HCT116 (cell line): ENCODE measurements at regions not wholly inside any gene's neighbourhood (a gene's known extent, or its start where the extent isn't known, plus 50 kb on each side); places are given as distances from the start of the nearest gene placed in this dataset.

Source experiments
- ATAC-seq: fragments of 200-7000 bp; cut with Tn5 transposase; 2 replicates; pipeline ENCODE4 v1.9.1; 2020; ENCODE audit warnings: mild to moderate bottlenecking, moderate library complexity
- BruUV-seq: library from RNA; stranded (reverse); fragments of 400-500 nt; replicated peaks from 2 replicates; lab custom pipeline; 2021; lab: Mats Ljungman, UMichigan
- CTCF ChIA-PET: fragments of 300-600 bp; sonication (Branson Sonifier 250); formaldehyde crosslinking; loops from one replicate; lab custom pipeline; 2021; ENCODE audit warnings: antibody characterized with exemption; lab: Charles Lee
- POLR2A ChIA-PET: fragments of 300-600, 350-600 bp; sonication (Branson Sonifier 250); formaldehyde crosslinking; loops from one replicate; lab custom pipeline; 2021; ENCODE audit warnings: antibody characterized with exemption; lab: Charles Lee
- RAD21 ChIA-PET, 2 experiments: fragments of 300-600 bp; sonication (Branson Sonifier 250); formaldehyde crosslinking; loops; one replicate each; lab custom pipeline; 2023; ENCODE audit warnings: low total read pairs in 2 of 2; ENCODE audit not compliant: uncharacterized antibody in 2 of 2, unreplicated experiment in 2 of 2, low non-redundant PET in 1 of 2; lab: Charles Lee
- DNase-seq: peaks from one replicate; pipeline ENCODE4 v3.0.0-alpha.2; 2010; ENCODE audit warnings: low read depth, low spot score
- H2AFZ ChIP-seq: fragments of 200-600 bp; shearing (Covaris generic), sonication (generic); 2 replicates; pipeline ENCODE4 v1.6.1; 2017; ENCODE audit warnings: low read depth, mixed run types, mixed read lengths, antibody characterized with exemption, low read length; ENCODE audit not compliant: poor library complexity, severe bottlenecking
- H3K27ac ChIP-seq: 2 replicates; pipeline ENCODE4 v1.5.1; 2012; ENCODE audit warnings: low read depth, low read length
- H3K27me3 ChIP-seq: fragments of 200-600 bp; sonication (generic); 2 replicates; pipeline ENCODE4 v1.6.1; 2016; ENCODE audit warnings: mixed run types, low read length, mixed read lengths; ENCODE audit not compliant: insufficient read depth
- H3K36me3 ChIP-seq, 2 experiments: fragments of 200-500 bp in 1 of 2; fragments of 200-600 bp in 1 of 2; sonication (Bioruptor generic) in 1 of 2; sonication (generic) in 1 of 2; 2 replicates each; pipeline versions ENCODE4 v1.5.1 to v1.6.1; 2014 to 2016; ENCODE audit warnings: low read length in 2 of 2, inconsistent platforms in 1 of 2, mixed read lengths in 1 of 2, mixed run types in 1 of 2; ENCODE audit not compliant: insufficient read depth in 2 of 2, control insufficient read depth in 1 of 2
- H3K4me1 ChIP-seq, 2 experiments: fragments of 200-600 bp in 1 of 2; sonication (generic) in 1 of 2; 2 replicates each; pipeline versions ENCODE4 v1.5.1 to v1.6.1; 2012 to 2017; ENCODE audit warnings: low read length in 2 of 2, inconsistent platforms in 1 of 2, mild to moderate bottlenecking in 1 of 2, mixed read lengths in 1 of 2, mixed run types in 1 of 2, moderate library complexity in 1 of 2; ENCODE audit not compliant: insufficient read depth in 2 of 2, control insufficient read depth in 1 of 2
- H3K4me2 ChIP-seq: fragments of 200-600 bp; sonication (generic); 2 replicates; pipeline ENCODE4 v1.6.1; 2017; ENCODE audit warnings: mixed run types, low read length, mixed read lengths
- H3K4me3 ChIP-seq, 2 experiments: fragments of 200-600 bp in 1 of 2; sonication (generic) in 1 of 2; replicated peaks in 1 of 2; 2 replicates each; pipeline ENCODE4 v1.5.1; 2011 to 2016; ENCODE audit warnings: low read length in 2 of 2, control low read depth in 1 of 2, low read depth in 1 of 2, mild to moderate bottlenecking in 1 of 2, mixed read lengths in 1 of 2, mixed run types in 1 of 2
- H3K79me2 ChIP-seq: fragments of 200-600 bp; sonication (generic); 2 replicates; pipeline ENCODE4 v1.6.1; 2017; ENCODE audit warnings: mild to moderate bottlenecking, mixed run types, low read length, moderate library complexity, mixed read lengths; ENCODE audit not compliant: insufficient read depth
- H3K9ac ChIP-seq: fragments of 200-600 bp; sonication (generic); 2 replicates; pipeline ENCODE4 v1.6.1; 2016; ENCODE audit warnings: low read length, mixed read lengths
- H3K9me2 ChIP-seq: fragments of 200-600 bp; sonication (generic), shearing (Covaris generic); 2 replicates; pipeline ENCODE4 v1.6.1; 2017; ENCODE audit warnings: mixed run types, mild to moderate bottlenecking, moderate library complexity; ENCODE audit not compliant: insufficient read depth
- H3K9me3 ChIP-seq, 2 experiments: fragments of 200-500 bp in 1 of 2; fragments of 200-600 bp in 1 of 2; sonication (Bioruptor generic) in 1 of 2; sonication (generic) in 1 of 2; 2 replicates each; pipeline ENCODE4 v1.6.1; 2014 to 2017; ENCODE audit warnings: low read length in 2 of 2, mixed read lengths in 2 of 2, inconsistent platforms in 1 of 2, low read depth in 1 of 2, mild to moderate bottlenecking in 1 of 2, mixed run types in 1 of 2, moderate library complexity in 1 of 2; ENCODE audit not compliant: control insufficient read depth in 1 of 2, insufficient read depth in 1 of 2
- H4K20me1 ChIP-seq: fragments of 200-600 bp; sonication (generic), shearing (Covaris generic); 2 replicates; pipeline ENCODE4 v1.6.1; 2017; ENCODE audit warnings: mixed run types, mild to moderate bottlenecking, moderate library complexity; ENCODE audit not compliant: insufficient read depth
- ATF3 ChIP-seq: IDR thresholded peaks from 2 replicates; pipeline ENCODE4 v1.6.1; 2012
- CBX3 ChIP-seq: IDR thresholded peaks from 2 replicates; pipeline ENCODE4 v1.6.1; 2012; ENCODE audit warnings: low read depth
- CEBPB ChIP-seq: IDR thresholded peaks from 2 replicates; pipeline ENCODE4 v1.6.1; 2012; ENCODE audit warnings: low read depth
- EGR1 ChIP-seq: IDR thresholded peaks from 2 replicates; pipeline ENCODE4 v1.6.1; 2012; ENCODE audit warnings: low read depth
- EZH2 ChIP-seq: fragments of 200-600 bp; sonication (generic); IDR thresholded peaks from 2 replicates; pipeline ENCODE4 v1.6.1; 2017; ENCODE audit warnings: antibody characterized with exemption, mixed run types
- EZH2phosphoT487 ChIP-seq: fragments of 200-600 bp; IDR thresholded peaks from 2 replicates; pipeline ENCODE4 v1.6.1; 2018; ENCODE audit warnings: antibody characterized with exemption, borderline replicate concordance
- JUND ChIP-seq: IDR thresholded peaks from 2 replicates; pipeline ENCODE4 v1.6.1; 2012
- MAX ChIP-seq: IDR thresholded peaks from 2 replicates; pipeline ENCODE4 v1.6.1; 2012
- REST ChIP-seq: IDR thresholded peaks from 2 replicates; pipeline ENCODE4 v1.6.1; 2012; ENCODE audit warnings: low read depth
- SIN3A ChIP-seq: IDR thresholded peaks from 2 replicates; pipeline ENCODE4 v1.6.1; 2012; ENCODE audit warnings: low read depth
- SRF ChIP-seq: IDR thresholded peaks from 2 replicates; pipeline ENCODE4 v1.6.1; 2012; ENCODE audit warnings: low read depth
- TCF7L2 ChIP-seq: IDR thresholded peaks from 2 replicates; pipeline ENCODE4 v1.7.0; 2011; ENCODE audit warnings: borderline replicate concordance, inconsistent platforms; ENCODE audit not compliant: insufficient read depth, insufficient read length; ENCODE audit errors: extremely low read depth
- YY1 ChIP-seq: IDR thresholded peaks from 2 replicates; pipeline ENCODE4 v1.6.1; 2011; ENCODE audit warnings: low read length, low read depth, moderate library complexity, mild to moderate bottlenecking; ENCODE audit not compliant: insufficient replicate concordance; ENCODE audit errors: extremely low read depth
- ZBTB33 ChIP-seq: IDR thresholded peaks from 2 replicates; pipeline ENCODE4 v1.6.1; 2011; ENCODE audit warnings: mild to moderate bottlenecking, low read length, moderate library complexity; ENCODE audit not compliant: insufficient replicate concordance; ENCODE audit errors: extremely low read depth
- ZFX ChIP-seq: fragments of 450-650 bp; IDR thresholded peaks from 2 replicates; pipeline ENCODE4 v1.6.1; 2017
- ZNF274 ChIP-seq: fragments of 200-500 bp; sonication (Bioruptor generic); IDR thresholded peaks from 2 replicates; pipeline ENCODE4 v1.6.1; 2014; ENCODE audit warnings: mild to moderate bottlenecking, low read depth, low read length, inconsistent platforms
- intact Hi-C: fragments of 100-400 bp; cut with micrococcal nuclease; formaldehyde crosslinking; loops from 2 replicates; pipeline ENCODE4 v1.10.0; 2022

GRCh38 chr7:119969054-119969453 is 303.9 kb upstream of the KCND2 start:
- H2AFZ ChIP-seq, result no peak overlapping the region
- RAD21 ChIA-PET, result no interaction called here

GRCh38 chr7:119969763-119970162 is 303.2 kb upstream of the KCND2 start:
- no peaks in the 10 kb centered on the region for H3K36me3 ChIP-seq
- no peak overlapping the region for H3K4me3 ChIP-seq
- ChIA-PET RAD21 (no interaction called here), POLR2A (no interaction called here), CTCF (no interaction called here)
- no peak overlapping the region for H2AFZ ChIP-seq
- BruUV-seq, result no TSS peak
- H3K27me3 ChIP-seq, result no peaks in the 10 kb centered on the region
- intact Hi-C loops, result no loop called here
- H4K20me1 ChIP-seq, result no peaks in the 10 kb centered on the region; the same call in 1 of the 2 replicates
- no peak overlapping the region for H3K4me2 ChIP-seq
- H3K79me2 ChIP-seq, result no peaks in the 10 kb centered on the region
- peaks cover 8% of the 10 kb centered on the region; the same call in 1 of the 2 replicates for H3K9me2 ChIP-seq
- DNase-seq, result no peak
- H3K9ac ChIP-seq, result no peak overlapping the region
- no peak for ATAC-seq
- no peak overlapping the region for H3K27ac ChIP-seq
- H3K4me1 ChIP-seq, result no peaks in the 10 kb centered on the region
- no peaks in the 10 kb centered on the region for H3K9me3 ChIP-seq
- TF ChIP-seq TCF7L2, result no peak
- no peak for TF ChIP-seq EGR1
- TF ChIP-seq EZH2phosphoT487, result no peak
- TF ChIP-seq REST, result no peak
- TF ChIP-seq ZFX, result no peak
- no peak for TF ChIP-seq ZBTB33

More at GRCh38 chr7:119969054-119969453, 303.9 kb upstream of the KCND2 start:
- Histone ChIP-seq H3K27ac (no peak overlapping the region), H3K4me3 (no peak overlapping the region), H4K20me1 (no peaks in the 10 kb centered on the region; the same call in 1 of the 2 replicates), H3K9me3 (no peaks in the 10 kb centered on the region), H3K9ac (no peak overlapping the region), H3K36me3 (no peaks in the 10 kb centered on the region), H3K9me2 (peaks cover 8% of the 10 kb centered on the region; the same call in 1 of the 2 replicates), H3K27me3 (no peaks in the 10 kb centered on the region), H3K79me2 (no peaks in the 10 kb centered on the region), H3K4me1 (no peaks in the 10 kb centered on the region), H3K4me2 (no peak overlapping the region)
- CTCF ChIA-PET, result no interaction called here
- no TSS peak for BruUV-seq
- intact Hi-C loops, result no loop called here
- TF ChIP-seq CEBPB (no peak), EGR1 (no peak), ZNF274 (no peak), YY1 (no peak), CBX3 (no peak), SIN3A (no peak), JUND (no peak), ZFX (no peak), EZH2 (no peak), EZH2phosphoT487 (no peak), TCF7L2 (no peak), ATF3 (no peak), SRF (no peak), MAX (no peak)
- DNase-seq (no peak), ATAC-seq (no peak)
- POLR2A ChIA-PET, result no interaction called here
